Type B pancreatic cell (in vitro differentiated cells): ENCODE measurements at regions not wholly inside any gene's neighbourhood (a gene's known extent, or its start where the extent isn't known, plus 50 kb on each side); places are given as distances from the start of the nearest gene placed in this dataset.

Source experiments
- DNase-seq: peaks from one replicate; pipeline ENCODE4 v3.0.0; 2021; ENCODE audit warnings: mixed read lengths; ENCODE audit not compliant: unreplicated experiment; ENCODE audit errors: extremely low spot score
- H3K27ac Mint-ChIP-seq: 2 replicates; pipeline ENCODE4 v1.8.0; 2021; ENCODE audit warnings: mild to moderate bottlenecking, mixed read lengths
- H3K27me3 Mint-ChIP-seq: 2 replicates; pipeline ENCODE4 v1.8.0; 2021; ENCODE audit warnings: mixed read lengths
- H3K36me3 Mint-ChIP-seq: 2 replicates; pipeline ENCODE4 v1.8.0; 2021; ENCODE audit warnings: mixed read lengths
- H3K4me1 Mint-ChIP-seq: one replicate; pipeline ENCODE4 v1.8.0; 2021; ENCODE audit warnings: mixed read lengths; ENCODE audit not compliant: unreplicated experiment
- H3K4me3 Mint-ChIP-seq: 2 replicates; pipeline ENCODE4 v1.8.0; 2021; ENCODE audit warnings: mild to moderate bottlenecking, mixed read lengths
- H3K9me3 Mint-ChIP-seq: 2 replicates; pipeline ENCODE4 v1.8.0; 2021; ENCODE audit warnings: mixed read lengths
- CTCF ChIP-seq: fragments of 200-600 bp; sonication (generic); conservative IDR thresholded peaks from 2 replicates; pipeline ENCODE4 v1.5.0; 2021; ENCODE audit warnings: antibody characterized with exemption, mild to moderate bottlenecking

GRCh38 chr11:8331767-8332166 lies 68.1 kb upstream of the LMO1 start:
- TF ChIP-seq CTCF, result no peak
- no peak overlapping the region for H3K4me3 Mint-ChIP-seq
- no peak overlapping the region for H3K27ac Mint-ChIP-seq
- H3K9me3 Mint-ChIP-seq, result no peaks in the 10 kb centered on the region
- no peaks in the 10 kb centered on the region for H3K36me3 Mint-ChIP-seq
- peaks cover 22% of the 10 kb centered on the region for H3K27me3 Mint-ChIP-seq
- H3K4me1 Mint-ChIP-seq, result peaks cover 33% of the 10 kb centered on the region
- DNase-seq, result no peak

- no peak for TF ChIP-seq CTCF
- H3K27me3 Mint-ChIP-seq, result peaks cover 25% of the 10 kb centered on the region
- no peaks in the 10 kb centered on the region for H3K9me3 Mint-ChIP-seq
- no peak overlapping the region for H3K4me3 Mint-ChIP-seq
- no peak for DNase-seq
- H3K4me1 Mint-ChIP-seq, result peaks cover 25% of the 10 kb centered on the region
- H3K27ac Mint-ChIP-seq, result no peak overlapping the region
- H3K36me3 Mint-ChIP-seq, result no peaks in the 10 kb centered on the region
Observed at GRCh38 chr11:8330896-8331295, 67.2 kb upstream of the LMO1 start.

- peaks cover 25% of the 10 kb centered on the region for H3K27me3 Mint-ChIP-seq
- H3K4me1 Mint-ChIP-seq, result peaks cover 25% of the 10 kb centered on the region
- H3K36me3 Mint-ChIP-seq, result no peaks in the 10 kb centered on the region
- H3K27ac Mint-ChIP-seq, result no peak overlapping the region
- DNase-seq, result no peak
- H3K4me3 Mint-ChIP-seq, result no peak overlapping the region
- TF ChIP-seq CTCF, result no peak
- no peaks in the 10 kb centered on the region for H3K9me3 Mint-ChIP-seq
Observed at GRCh38 chr11:8330404-8330803, 66.7 kb upstream of the LMO1 start.

- no peak for DNase-seq
- Mint-ChIP-seq H3K4me1 (peaks cover 25% of the 10 kb centered on the region), H3K27ac (no peak overlapping the region), H3K27me3 (peaks cover 22% of the 10 kb centered on the region), H3K9me3 (no peaks in the 10 kb centered on the region), H3K36me3 (no peaks in the 10 kb centered on the region), H3K4me3 (no peak overlapping the region)
- TF ChIP-seq CTCF, result no peak
Observed at GRCh38 chr11:8329847-8330361, 66.2 kb upstream of the LMO1 start.

- no peak for TF ChIP-seq CTCF
- Mint-ChIP-seq H3K4me3 (no peak overlapping the region), H3K36me3 (no peaks in the 10 kb centered on the region), H3K27ac (no peak overlapping the region), H3K27me3 (peaks cover 22% of the 10 kb centered on the region), H3K4me1 (peaks cover 25% of the 10 kb centered on the region), H3K9me3 (no peaks in the 10 kb centered on the region)
- DNase-seq, result no peak
Observed at GRCh38 chr11:8329336-8329735, 65.7 kb upstream of the LMO1 start.

- Mint-ChIP-seq H3K36me3 (no peaks in the 10 kb centered on the region), H3K27me3 (peaks cover 22% of the 10 kb centered on the region), H3K9me3 (no peaks in the 10 kb centered on the region), H3K4me3 (peak overlapping the region; percentile 41), H3K4me1 (peaks cover 25% of the 10 kb centered on the region), H3K27ac (no peak overlapping the region)
- TF ChIP-seq CTCF, result peak; percentile 86
- DNase-seq, result no peak
Observed at GRCh38 chr11:8328848-8329330, 65.2 kb upstream of the LMO1 start.
